ENCODE measurements at regions not wholly inside any gene's neighbourhood (a gene's known extent, or its start where the extent isn't known, plus 50 kb on each side); places are given as distances from the start of the nearest gene placed in this dataset.

GRCh38 chr10:109689785-109690184 lies 233.5 kb downstream of the XPNPEP1 start:
- TF ChIP-seq ZNF341 (tag by site-specific recombination; IDR thresholded peaks at IDR 0.05; ENCODE audit: low read depth) = no peak
- TF ChIP-seq, protein P1, sequence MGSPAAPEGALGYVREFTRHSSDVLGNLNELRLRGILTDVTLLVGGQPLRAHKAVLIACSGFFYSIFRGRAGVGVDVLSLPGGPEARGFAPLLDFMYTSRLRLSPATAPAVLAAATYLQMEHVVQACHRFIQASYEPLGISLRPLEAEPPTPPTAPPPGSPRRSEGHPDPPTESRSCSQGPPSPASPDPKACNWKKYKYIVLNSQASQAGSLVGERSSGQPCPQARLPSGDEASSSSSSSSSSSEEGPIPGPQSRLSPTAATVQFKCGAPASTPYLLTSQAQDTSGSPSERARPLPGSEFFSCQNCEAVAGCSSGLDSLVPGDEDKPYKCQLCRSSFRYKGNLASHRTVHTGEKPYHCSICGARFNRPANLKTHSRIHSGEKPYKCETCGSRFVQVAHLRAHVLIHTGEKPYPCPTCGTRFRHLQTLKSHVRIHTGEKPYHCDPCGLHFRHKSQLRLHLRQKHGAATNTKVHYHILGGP (tag by site-specific recombination; IDR thresholded peaks at IDR 0.05) = no peak
- no peak for TF ChIP-seq ZEB2 (tag by site-specific recombination; IDR thresholded peaks at IDR 0.05)
- TF ChIP-seq ZNF26 (tag by site-specific recombination; IDR thresholded peaks at IDR 0.05) = no peak
- TF ChIP-seq, protein P2, sequence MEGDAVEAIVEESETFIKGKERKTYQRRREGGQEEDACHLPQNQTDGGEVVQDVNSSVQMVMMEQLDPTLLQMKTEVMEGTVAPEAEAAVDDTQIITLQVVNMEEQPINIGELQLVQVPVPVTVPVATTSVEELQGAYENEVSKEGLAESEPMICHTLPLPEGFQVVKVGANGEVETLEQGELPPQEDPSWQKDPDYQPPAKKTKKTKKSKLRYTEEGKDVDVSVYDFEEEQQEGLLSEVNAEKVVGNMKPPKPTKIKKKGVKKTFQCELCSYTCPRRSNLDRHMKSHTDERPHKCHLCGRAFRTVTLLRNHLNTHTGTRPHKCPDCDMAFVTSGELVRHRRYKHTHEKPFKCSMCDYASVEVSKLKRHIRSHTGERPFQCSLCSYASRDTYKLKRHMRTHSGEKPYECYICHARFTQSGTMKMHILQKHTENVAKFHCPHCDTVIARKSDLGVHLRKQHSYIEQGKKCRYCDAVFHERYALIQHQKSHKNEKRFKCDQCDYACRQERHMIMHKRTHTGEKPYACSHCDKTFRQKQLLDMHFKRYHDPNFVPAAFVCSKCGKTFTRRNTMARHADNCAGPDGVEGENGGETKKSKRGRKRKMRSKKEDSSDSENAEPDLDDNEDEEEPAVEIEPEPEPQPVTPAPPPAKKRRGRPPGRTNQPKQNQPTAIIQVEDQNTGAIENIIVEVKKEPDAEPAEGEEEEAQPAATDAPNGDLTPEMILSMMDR (tag by site-specific recombination; IDR thresholded peaks at IDR 0.05) = no peak
- TF ChIP-seq TCF7L2 (IDR thresholded peaks at IDR 0.05; ENCODE audit: borderline replicate concordance, low read depth, low read length) = no peak
- TF ChIP-seq GLI2 (tag by site-specific recombination; IDR thresholded peaks at IDR 0.05; ENCODE audit: borderline replicate concordance, low read depth) = no peak
- no peak for TF ChIP-seq ZNF184 (tag by site-specific recombination; IDR thresholded peaks at IDR 0.05)
- TF ChIP-seq MEIS1 (CRISPR knock-in tag; IDR thresholded peaks at IDR 0.05; ENCODE audit: borderline replicate concordance) = no peak
- TF ChIP-seq PRDM1 (tag by site-specific recombination; IDR thresholded peaks at IDR 0.05) = no peak
- TF ChIP-seq ZNF707 (tag by site-specific recombination; IDR thresholded peaks at IDR 0.05) = no peak
- TF ChIP-seq SETDB1 (IDR thresholded peaks at IDR 0.05; ENCODE audit: insufficient read length, low read length) = no peak
